Uterus (tissue), 2 donors: ENCODE measurements at regions not wholly inside any gene's neighbourhood (a gene's known extent, or its start where the extent isn't known, plus 50 kb on each side); places are given as distances from the start of the nearest gene placed in this dataset.

Experiments
- CTCF ChIP-seq, 4 experiments: fragments of 200-600 bp in 2 of 4; fragments of 450-650 bp in 2 of 4; sonication (generic) in 2 of 4; IDR thresholded peaks; one replicate each; pipeline ENCODE4 v1.5.1; 2016 to 2019; ENCODE audit warnings: antibody characterized with exemption in 4 of 4, mild to moderate bottlenecking in 2 of 4, moderate library complexity in 1 of 4
- POLR2A ChIP-seq, 2 donors: fragments of 450-650 bp; IDR thresholded peaks; one replicate each; pipeline ENCODE4 v1.6.1; 2016; ENCODE audit warnings: antibody characterized with exemption in 2 of 2, mild to moderate bottlenecking in 1 of 2, moderate library complexity in 1 of 2

GRCh38 chr4:89538886-89539285 lies 231.3 kb upstream of the GPRIN3 start:
- TF ChIP-seq CTCF (IDR thresholded peaks at IDR 0.05) (no peak), POLR2A (IDR thresholded peaks at IDR 0.05) (no peak)
